NCI-H510A treated with DMSO at 0.1 percent for 48 hours (cell line): ENCODE measurements at regions not wholly inside any gene's neighbourhood (a gene's known extent, or its start where the extent isn't known, plus 50 kb on each side); places are given as distances from the start of the nearest gene placed in this dataset.
"Not testable (repeated sequence)": the region's sequence is repeated elsewhere in the genome, so short reads cannot be mapped to it uniquely, and the experiment has no call there.

ENCODE experiments used
- DNase-seq: peaks from one replicate; lab custom pipeline; 2025; lab: John Stamatoyannopoulos, UW

DNA sequence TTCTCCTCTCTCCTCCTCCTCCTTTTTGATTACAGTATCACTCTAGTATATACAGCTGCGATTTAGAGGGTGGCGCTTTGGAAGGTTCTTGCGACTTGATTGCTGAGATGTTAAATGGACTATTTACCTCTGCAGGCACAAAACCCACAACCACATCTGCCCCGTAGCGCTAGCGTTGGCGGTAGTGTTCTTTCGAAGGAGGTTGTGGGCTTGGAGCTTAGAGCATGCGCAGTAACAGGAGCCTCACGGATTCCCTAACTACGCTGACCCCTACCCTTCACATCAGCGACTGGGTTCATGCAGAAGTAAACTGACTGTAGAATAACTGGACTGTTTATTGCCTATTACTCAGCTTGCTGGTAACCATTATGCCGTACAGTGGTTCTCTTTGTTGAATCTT is 58.0 kb downstream of the CGGBP1 start:
- DNase-seq, result no peak

DNA sequence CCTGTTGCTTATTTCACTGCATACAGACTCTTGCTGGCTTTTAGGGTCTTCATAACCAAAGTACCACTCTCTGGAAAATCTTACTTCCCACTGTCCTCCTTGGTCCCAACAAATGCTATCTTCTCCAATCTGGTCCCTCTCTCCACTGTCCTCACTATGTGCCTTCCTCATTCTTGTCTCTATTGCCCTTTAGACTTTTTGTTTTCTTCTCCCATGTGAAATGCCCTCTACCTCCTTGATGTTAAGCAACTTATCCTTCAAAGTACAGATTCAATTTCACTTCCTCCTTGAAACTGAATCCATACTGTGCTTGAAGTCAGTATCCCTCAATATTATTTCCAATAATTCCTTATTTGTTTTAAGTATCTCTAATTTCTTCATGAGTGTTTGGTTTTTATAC is 60.8 kb downstream of the CGGBP1 start:
- DNase-seq, result no peak

DNA sequence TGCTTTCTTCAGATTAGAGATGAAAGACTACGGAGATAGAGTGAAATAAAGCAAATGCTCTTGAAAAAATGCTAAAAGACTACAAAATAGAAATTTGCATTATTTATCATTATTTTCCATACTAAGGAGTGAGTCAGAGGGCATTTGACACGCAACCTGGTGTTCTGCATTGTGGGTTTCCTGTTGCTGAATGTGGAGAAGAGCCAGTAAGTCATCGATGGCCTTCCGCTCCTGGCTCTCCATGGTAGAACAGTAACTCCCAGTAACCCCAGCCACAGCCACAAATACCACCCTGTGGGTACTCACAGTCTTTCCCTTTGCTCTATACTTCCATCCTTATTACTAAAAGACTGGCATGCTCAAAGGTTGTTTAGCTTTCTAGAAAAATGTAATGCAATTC is 61.5 kb downstream of the CGGBP1 start:
- no peak for DNase-seq

DNA sequence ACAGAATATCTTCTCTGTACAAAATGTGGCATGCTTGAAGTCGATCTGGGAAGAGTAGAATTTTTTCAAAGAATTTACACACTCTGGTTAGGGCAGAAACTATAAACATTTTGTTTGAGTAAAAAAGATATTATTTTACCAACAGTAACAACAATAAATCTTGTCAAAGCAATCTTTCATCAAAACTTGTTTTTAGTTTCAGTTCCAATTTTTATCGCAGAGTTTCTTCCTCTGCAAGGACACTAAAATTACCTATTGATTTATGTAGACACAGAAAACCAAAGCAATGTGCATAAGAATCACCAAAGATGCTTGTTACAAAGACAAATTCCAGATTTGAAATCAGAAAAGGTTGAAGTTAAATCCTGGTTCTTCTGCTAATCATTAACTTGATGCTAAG is 61.9 kb downstream of the CGGBP1 start:
- DNase-seq, result no peak

DNA sequence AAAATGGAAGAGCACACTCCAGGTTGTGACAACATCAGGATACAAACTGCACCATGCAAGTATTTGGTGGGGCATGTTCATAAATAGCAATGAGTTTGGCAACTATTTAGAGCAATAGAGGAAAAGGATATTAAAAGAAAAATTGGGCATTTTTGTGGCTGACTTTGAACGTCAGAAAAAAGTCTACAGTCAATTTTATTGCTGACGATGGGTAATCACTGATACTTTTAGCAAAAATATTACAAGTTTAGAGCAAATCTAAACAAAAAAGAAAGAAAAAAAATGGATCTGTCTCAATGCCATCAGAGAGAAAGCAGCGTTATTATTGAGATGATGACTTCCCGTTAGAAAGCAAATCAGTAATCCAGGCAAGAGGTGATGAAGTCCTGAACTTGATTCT is 65.2 kb downstream of the CGGBP1 start:
- DNase-seq, result no peak

DNA sequence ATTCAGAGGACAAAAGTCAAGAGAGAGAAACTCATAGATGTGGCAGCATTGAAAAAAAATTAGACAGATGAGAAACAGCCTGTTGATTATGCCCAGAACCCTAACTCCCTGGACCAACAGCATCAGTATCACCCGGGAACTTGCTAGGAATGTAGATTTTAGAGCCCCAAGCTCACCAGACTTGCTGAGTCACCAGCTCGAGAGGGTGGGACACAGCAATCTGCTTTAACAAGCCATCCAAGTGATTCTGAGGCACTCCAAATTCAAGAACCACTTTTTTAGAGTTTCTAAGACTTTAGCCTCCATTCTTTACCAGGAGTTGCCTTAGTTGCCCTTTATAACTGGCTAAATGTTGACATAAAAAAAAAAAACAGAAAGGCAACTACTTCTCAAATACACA is 70.9 kb downstream of the CGGBP1 start:
- DNase-seq, result no peak

DNA sequence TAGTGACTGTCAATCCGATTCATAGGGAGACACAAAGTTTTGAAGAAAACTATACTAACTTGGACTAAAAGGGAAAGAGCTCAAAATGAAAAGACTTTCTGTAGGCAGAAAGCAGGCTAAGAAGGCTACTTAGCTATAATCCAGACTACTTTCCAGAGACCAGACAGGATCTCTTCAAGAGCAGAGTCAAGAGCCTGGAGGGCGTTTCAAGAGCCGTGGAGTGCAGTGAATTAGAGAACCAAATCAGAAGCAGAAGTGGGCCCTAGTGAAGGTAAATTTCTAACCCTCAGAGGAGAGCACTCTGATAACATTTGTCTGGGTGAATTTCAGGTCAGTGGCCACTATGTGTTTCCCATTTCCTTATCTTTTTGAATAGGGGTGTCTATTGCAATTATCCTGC is 76.4 kb downstream of the CGGBP1 start:
- no peak for DNase-seq

DNA sequence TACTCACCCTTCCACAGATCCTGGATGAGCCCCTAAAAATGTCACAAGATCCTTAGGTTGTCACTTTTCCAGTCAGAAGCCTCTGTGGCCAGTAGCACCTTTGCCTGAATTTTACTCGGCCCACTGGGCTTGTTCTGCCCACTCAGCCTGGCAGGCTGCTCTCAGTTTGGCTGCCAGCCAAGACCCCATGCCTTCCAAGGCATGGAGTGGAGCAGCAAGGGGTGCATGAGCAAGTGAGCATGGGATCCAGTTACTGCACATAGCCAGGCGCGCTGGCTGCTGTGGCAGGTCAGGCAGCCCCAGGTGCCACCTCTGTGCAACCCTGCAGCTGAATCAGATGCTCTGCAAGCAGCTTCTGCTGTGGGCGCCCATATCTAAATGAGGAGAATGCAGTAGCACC is 79.3 kb downstream of the CGGBP1 start:
- DNase-seq, result no peak

DNA sequence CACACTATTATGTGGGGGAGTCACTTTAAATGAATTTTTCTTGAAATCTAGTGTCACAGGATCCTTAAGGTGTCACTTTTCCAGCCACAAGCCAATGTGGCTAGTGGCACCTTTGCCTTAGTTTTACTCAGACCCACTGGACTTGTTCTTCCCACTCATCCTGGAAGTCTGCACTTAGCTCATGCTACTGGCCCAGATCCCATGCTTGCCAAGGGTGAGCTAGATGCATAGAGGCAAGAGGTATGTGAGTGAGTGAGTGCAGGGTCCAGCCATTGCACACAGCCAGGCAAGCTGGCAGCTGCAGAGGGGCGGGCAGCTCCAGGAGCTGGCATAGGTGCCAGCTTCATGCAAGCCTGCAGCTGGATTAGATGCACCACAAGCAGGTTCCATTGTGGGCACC is 81.0 kb downstream of the CGGBP1 start:
- no peak for DNase-seq

DNA sequence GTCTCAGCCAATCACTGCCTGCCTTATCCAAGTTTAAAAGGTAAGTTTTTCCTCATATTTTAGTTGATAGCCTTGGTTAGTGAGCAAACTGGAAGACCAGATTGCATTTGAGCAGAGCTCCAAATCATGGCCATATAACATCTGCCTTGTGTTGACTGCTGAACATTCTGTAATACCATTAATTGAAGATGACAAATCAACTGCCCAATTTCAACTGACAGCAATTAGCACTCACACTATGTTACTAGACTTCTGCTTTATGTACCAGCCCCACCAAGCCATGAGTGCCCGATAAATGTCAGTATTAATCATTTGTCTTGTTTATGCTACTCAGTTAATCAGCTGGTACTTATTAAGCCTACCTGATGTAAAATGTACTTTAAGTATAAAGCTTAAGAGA is 83.1 kb downstream of the CGGBP1 start:
- DNase-seq, result no peak

DNA sequence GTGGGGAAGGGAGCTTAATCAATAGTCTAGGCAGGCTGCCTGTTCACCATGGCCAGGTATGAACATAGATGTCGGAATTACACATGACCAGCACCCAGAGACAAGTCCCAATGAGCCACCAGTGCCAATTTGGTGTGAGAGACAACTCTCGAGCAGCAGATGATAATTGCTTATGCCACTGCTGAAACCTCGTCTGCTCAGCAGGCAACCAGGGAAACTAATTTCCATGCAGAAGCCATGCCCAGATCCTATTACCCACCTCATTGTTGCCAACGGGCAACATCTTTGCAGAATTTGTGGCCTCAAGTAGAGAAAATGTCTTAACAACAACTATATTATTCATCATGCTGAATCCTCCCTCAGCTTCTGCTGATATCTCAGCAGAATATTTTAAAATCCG is 84.9 kb downstream of the CGGBP1 start:
- no peak for DNase-seq

DNA sequence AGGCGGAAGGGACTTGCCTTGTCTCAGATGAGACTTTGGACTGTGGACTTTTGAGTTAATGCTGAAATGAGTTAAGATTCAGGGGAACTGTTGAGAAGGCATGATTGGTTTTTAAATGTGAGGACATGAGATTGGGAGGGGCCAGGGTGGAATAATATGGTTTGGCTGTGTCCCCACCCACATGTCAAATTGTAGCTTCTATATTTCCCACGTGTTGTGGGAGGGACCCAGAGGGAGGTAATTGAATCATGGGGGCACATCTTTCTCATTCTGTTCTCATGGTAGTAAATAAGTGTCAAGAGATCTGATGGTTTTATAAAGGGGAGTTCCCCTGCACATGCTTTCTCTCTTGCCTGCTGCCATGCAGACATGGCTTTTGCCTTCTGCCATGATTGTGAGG is 89.2 kb downstream of the CGGBP1 start:
- no peak for DNase-seq

DNA sequence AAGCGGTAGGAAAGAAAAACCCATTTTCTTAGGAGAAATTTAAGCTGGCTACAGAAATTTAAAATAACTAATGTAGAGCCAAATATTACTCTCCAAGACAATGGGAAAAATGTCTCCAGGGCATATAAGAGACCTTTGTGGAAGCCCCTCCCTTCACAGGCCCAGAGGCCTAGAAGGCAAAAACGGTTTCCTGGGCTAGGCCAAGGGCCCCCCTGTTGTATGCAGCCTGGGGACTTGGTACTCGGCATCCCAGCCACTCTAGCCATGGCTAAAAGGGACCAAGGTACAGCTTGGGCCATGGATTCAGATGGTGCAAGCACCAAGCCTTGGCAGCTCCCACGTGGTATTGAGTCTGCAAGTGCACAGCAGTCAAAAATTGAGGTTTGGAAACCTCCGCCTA is 90.1 kb downstream of the CGGBP1 start:
- no peak for DNase-seq

DNA sequence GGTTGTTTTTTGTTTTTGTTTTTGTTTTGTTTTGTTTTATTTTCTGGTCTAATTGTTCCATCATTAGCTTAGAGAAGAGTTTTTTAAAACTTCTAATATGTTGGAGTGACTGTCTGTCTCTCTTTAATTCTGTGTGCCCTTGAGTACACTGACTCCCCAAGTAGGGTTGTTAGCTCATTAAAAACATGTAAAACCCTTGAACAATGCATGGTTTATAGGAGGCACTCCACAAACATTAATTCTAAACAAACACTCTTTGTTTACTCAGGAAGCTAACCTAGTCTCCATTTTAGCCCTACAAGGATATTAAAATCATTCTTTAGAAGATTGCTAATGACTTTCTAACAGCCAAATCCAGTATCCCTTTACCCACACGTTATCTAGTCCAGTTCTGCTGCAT is 100.5 kb downstream of the CGGBP1 start:
- DNase-seq, result peak; percentile 2

DNA sequence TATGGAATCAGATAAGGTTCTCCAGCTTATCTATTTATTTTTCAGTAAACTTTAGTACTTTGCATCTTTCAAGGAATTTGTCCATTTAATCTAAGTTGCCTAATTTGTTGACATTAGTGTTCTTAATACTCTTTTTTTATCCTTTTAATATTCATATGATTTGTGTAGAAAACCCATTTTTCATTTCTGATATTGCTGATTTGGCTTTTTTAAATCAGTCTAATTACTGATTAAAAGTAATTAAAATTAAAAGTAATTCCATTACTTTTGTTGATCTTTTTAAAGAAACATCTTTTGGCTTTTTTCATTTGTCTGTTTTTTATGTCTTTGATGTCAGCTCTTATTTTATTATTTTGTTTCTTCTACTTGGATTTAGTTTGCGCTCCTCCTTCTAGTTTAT is 101.2 kb downstream of the CGGBP1 start:
- no peak for DNase-seq

DNA sequence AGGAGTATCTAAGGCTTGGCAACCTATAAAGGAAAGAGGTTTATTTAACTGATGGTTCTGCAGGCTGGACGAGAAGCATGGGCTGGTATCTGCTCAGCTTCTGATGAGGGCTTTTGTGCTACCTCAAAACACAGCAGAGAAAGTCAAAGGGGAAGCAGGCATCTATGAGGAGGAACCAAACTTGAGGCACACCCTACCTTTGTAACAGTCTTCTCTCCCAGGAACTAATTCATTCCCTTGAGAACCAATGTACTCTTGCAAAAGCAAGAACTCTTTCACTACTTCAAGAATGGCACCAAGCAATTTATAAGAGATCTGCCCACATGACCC is 109.0 kb downstream of the CGGBP1 start:
- DNase-seq, result no peak

DNA sequence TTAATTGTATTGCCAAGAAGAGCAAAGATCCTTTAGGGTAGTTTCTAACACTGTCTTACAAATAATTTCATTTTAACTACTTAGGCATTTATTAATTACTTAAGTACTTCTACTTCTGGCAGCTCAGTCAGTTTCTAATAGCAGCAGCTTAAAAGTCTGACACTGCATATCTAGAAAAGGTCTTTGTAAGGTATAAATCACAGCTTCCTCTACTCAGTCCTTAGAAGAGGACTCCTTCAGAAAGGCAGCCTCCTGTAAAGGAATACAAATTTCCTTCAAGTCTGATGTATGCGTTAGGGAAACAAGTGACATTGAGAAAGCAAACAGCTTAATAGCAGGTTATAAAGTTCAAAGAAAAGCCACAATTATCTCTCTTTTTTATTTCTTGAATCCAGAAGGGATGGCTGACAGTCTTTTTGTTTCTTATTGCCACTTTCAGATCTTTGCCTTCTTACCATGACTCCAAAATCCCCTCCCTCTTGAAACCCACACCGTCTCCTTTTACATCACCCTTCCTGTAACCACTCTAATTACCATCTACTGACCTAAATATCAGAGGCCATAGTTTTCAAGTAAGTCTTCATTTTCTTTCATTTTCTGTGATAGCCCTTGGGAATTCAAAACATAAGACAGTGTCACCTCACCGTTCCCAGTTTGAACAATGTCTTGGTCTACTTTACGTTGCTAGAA is 109.5 kb downstream of the CGGBP1 start:
- no peak for DNase-seq

DNA sequence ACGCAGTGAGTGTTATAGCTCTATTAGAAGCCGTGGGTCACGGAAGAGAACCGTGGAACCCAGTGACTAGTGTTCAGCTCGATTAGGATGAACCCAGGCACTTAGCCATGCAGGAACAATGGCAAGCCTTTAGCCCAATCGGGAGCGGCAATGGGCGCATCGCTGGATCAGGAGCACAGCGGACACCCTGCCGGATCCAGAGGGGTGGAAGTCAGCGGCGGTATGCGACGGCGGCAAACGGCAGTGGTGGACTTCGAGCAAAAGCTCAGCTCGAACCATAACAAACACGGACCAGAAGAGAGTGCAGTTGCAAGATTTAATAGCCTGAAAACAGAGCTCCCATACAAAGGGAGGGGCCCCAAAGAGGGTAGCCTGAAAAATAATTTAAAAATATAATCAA is 112.8 kb downstream of the CGGBP1 start:
- DNase-seq, result not testable (repeated sequence)

DNA sequence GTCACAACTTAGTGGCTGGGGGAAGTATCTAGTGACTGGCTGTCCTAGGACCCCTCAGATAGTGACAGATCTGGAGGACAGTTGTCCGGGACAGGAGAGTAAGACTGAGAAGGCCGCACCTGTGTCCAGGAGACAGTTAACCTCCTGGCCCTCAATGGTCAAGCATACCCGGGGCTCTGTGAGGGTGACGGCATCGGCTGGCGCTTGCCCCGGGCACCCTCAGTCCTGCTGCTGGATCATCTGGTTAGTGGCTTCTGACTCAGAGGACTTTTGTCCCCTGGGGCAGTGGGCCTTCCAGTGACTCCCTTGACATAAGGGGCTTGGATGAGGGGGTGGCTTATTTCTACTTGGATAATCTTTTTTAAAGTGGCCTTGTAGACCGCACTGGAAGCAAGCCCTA is 116.5 kb downstream of the CGGBP1 start:
- DNase-seq, result not testable (repeated sequence)

DNA sequence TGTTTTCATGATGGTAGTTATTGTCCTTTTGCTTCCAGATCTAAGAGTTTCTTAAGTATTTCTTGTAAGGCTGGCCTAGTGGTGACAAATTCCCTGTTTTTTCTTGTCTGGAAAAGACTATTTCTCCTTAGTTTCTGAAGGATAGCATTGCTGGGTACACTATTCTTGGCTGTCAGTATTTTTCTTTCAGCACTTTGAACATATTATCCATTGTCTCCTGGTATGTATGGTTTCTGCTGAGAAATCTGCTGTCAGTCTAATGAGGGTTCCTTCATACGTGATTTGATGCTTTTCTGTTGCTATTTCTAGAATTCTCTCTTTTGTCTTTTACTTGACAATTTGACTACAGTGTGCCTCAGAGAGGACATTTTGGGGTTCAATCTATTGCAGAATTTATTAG is 134.3 kb downstream of the CGGBP1 start:
- no peak for DNase-seq

DNA sequence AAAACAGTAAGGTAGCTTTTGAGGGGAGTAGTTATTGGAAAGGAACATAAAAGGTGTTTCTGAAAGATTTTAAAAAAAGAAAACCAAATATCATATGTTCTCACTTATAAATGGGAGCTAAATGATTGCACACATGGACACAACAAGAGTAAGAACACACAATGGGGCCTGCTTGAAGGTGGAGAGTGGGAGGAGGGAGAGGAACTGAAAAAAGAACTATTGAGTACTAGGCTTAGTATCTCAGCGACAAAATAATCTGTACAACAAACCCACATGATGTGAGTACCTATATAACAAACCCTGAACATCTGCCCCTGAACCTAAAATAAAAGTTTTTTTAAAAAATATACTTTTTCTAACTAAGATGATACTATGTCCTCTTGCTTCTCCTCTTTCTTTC is 138.3 kb downstream of the CGGBP1 start:
- DNase-seq, result no peak

DNA sequence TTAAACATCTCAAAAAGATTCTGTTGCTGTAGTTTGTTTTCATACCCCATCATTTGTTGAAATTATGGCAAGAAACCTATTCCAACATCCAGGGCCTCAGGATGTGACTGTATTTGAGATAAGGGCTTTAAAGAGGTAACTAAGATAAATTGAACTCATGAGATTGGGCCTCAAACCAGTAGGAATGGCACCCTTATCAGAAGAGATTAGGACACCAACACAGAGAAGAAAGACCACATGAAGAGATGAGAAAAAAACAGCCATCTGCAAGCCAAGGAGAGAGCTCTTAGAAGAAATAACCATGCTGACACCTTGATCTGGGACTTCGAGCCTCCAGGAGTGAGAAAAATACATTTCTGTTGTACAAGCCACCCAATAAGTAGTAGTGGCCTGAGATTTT is 157.7 kb downstream of the CGGBP1 start:
- no peak for DNase-seq

DNA sequence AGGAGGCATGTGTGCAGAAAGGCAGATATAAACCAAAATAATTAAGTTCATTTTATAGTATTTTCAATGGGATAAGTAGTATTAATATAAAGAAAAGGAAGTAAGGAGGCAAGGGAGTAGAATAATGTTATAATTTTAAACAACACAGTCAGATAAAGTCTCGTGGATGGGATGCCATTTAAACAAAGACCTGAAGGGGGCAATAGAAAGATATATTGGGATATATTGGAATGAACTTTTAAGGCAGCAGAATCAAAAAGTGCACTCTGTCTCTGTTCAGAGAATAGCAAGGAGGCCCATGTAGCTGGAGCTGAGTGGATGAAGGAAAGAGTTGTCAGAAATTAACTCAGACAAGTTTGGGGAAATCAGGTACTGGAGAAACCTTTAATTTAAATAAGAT is 158.7 kb downstream of the CGGBP1 start:
- DNase-seq, result no peak

DNA sequence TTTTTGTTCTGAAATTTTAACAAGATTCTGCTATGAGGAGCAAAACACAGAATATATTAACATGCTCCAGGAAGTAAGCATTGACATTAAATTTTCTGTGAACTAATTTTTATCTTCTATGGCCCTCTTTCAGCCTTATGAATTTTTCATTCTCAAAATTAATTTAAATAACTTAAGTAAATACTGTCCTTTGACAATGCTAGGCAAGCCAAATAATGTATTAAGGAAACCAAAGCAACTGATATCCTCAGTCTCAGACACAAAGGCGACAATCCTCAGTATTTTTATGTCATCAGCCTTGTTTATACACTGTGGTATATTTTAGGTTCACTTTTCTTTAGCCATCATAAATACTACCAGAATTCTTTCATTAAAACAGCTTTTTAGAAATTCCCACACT is 159.8 kb downstream of the CGGBP1 start:
- no peak for DNase-seq

DNA sequence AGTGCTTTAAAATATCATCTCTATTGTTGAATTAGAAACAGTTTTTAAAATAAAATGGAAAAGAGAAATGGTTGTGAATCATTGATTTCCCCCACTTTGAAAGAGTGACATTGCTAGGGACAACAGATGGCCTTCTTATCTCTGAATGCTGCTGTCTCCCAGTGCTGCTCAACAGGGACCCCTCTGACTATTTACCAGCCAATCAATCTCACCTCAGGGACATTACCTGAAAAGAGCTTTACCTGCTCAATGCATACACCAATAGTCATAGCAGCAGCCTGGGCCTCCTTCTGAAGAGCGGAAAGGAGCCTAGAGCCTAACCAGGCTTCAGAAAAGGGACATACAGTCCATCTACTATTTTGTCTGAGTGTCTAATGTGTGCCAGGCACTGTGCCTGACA is 162.8 kb downstream of the CGGBP1 start:
- DNase-seq, result no peak
